GM23248 (cell line): ENCODE measurements at regions not wholly inside any gene's neighbourhood (a gene's known extent, or its start where the extent isn't known, plus 50 kb on each side); places are given as distances from the start of the nearest gene placed in this dataset.

ENCODE experiments used
- EZH2 ChIP-seq: fragments of 200-600 bp; sonication (generic); IDR thresholded peaks from 2 replicates; pipeline ENCODE4 v1.6.1; 2018; ENCODE audit warnings: antibody characterized with exemption, mild to moderate bottlenecking; ENCODE audit not compliant: insufficient read depth, poor library complexity, severe bottlenecking
- EZH2phosphoT487 ChIP-seq: fragments of 200-600 bp; sonication (generic); IDR thresholded peaks from 2 replicates; pipeline ENCODE4 v1.6.1; 2018; ENCODE audit warnings: antibody characterized with exemption, moderate library complexity, mild to moderate bottlenecking, low read depth; ENCODE audit not compliant: insufficient read depth

DNA sequence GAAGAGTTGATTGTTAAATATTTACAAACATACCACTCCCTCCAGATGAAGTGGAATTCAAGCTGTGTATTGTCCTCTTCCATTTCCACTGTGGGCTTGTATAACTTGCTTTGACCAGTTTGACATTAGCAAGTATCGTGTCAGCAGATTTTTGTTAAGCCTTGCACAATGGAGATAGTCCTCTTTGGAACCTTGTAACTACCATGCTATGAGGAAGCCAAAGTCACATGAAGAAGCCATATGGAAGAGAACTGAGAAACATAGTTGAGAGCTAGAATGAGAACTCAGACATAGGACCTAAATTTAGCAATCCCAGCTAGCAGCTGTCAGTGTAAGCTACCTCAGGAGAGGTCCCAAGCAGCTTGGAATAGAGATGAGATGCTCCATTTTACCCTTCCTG, 889.2 kb downstream of the PDCD6IP start:
- TF ChIP-seq EZH2 (no peak), EZH2phosphoT487 (no peak)
